ENCODE measurements at regions not wholly inside any gene's neighbourhood (a gene's known extent, or its start where the extent isn't known, plus 50 kb on each side); places are given as distances from the start of the nearest gene placed in this dataset.

DNA sequence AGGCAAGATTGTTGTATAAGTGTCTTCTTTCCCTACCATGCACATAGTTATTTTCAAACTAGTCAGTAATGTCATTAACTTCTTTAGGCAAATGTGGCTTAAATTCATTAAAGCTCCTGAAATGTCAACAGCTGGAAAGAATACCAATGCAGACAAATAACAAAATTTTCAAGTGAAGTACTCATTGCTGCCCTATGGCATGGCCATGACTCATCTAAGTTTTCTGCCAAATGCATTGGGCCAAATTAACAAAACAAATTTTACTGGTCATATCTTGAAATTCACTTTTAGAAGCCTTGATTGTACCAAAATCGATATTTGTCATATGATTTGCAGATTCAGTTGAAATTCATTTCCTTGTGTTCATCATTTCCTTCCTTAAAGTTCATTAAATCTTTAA lies 915.9 kb downstream of the SLC6A15 start:
- TF ChIP-seq, protein P1, sequence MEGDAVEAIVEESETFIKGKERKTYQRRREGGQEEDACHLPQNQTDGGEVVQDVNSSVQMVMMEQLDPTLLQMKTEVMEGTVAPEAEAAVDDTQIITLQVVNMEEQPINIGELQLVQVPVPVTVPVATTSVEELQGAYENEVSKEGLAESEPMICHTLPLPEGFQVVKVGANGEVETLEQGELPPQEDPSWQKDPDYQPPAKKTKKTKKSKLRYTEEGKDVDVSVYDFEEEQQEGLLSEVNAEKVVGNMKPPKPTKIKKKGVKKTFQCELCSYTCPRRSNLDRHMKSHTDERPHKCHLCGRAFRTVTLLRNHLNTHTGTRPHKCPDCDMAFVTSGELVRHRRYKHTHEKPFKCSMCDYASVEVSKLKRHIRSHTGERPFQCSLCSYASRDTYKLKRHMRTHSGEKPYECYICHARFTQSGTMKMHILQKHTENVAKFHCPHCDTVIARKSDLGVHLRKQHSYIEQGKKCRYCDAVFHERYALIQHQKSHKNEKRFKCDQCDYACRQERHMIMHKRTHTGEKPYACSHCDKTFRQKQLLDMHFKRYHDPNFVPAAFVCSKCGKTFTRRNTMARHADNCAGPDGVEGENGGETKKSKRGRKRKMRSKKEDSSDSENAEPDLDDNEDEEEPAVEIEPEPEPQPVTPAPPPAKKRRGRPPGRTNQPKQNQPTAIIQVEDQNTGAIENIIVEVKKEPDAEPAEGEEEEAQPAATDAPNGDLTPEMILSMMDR (IDR thresholded peaks at IDR 0.05; ENCODE audit: low read depth, low read length): no peak
- no peak for TF ChIP-seq EZH2phosphoT487 (IDR thresholded peaks at IDR 0.05; ENCODE audit: low read depth)
